ENCODE measurements at regions not wholly inside any gene's neighbourhood (a gene's known extent, or its start where the extent isn't known, plus 50 kb on each side); places are given as distances from the start of the nearest gene placed in this dataset.

GRCh38 chr1:29687601-29688244 is 451.4 kb downstream of the PTPRU start:
- TF ChIP-seq CTCF (IDR thresholded peaks at IDR 0.05): no peak
- Histone ChIP-seq H3K4me1 (ENCODE audit: control insufficient read depth in 1 of 2, insufficient read depth in 1 of 2, low read depth in 1 of 2, low read length in 1 of 2) (no peaks in the 10 kb centered on the region), H3K4me3 (ENCODE audit: low read depth in 1 of 2, low read length in 1 of 2) (no peak overlapping the region), H3K27ac (no peak overlapping the region), H3K27me3 (peaks cover 13% of the 10 kb centered on the region), H3K36me3 (no peaks in the 10 kb centered on the region), H3K9me3 (no peaks in the 10 kb centered on the region)

- no peak overlapping the region for H3K27ac ChIP-seq
- TF ChIP-seq CTCF (IDR thresholded peaks at IDR 0.05): no peak
- H3K4me1 ChIP-seq (ENCODE audit: control insufficient read depth in 1 of 2, insufficient read depth in 1 of 2, low read depth in 1 of 2, low read length in 1 of 2): no peaks in the 10 kb centered on the region
- H3K4me3 ChIP-seq (ENCODE audit: low read depth in 1 of 2, low read length in 1 of 2): no peak overlapping the region
- H3K27me3 ChIP-seq: peaks cover 13% of the 10 kb centered on the region
- no peaks in the 10 kb centered on the region for H3K36me3 ChIP-seq
- H3K9me3 ChIP-seq: no peaks in the 10 kb centered on the region
Measured at GRCh38 chr1:29687166-29687565, 450.8 kb downstream of the PTPRU start.

- Histone ChIP-seq H3K4me3 (ENCODE audit: low read depth in 1 of 2, low read length in 1 of 2) (no peak overlapping the region), H3K9me3 (no peaks in the 10 kb centered on the region), H3K4me1 (ENCODE audit: control insufficient read depth in 1 of 2, insufficient read depth in 1 of 2, low read depth in 1 of 2, low read length in 1 of 2) (no peaks in the 10 kb centered on the region), H3K36me3 (no peaks in the 10 kb centered on the region), H3K27me3 (peaks cover 13% of the 10 kb centered on the region), H3K27ac (no peak overlapping the region)
- no peak for TF ChIP-seq CTCF (IDR thresholded peaks at IDR 0.05)
Measured at GRCh38 chr1:29686012-29686930, 449.9 kb downstream of the PTPRU start.

GRCh38 chr1:29685387-29685786 is 449.1 kb downstream of the PTPRU start:
- H3K4me1 ChIP-seq (ENCODE audit: control insufficient read depth in 1 of 2, insufficient read depth in 1 of 2, low read depth in 1 of 2, low read length in 1 of 2): no peaks in the 10 kb centered on the region
- no peaks in the 10 kb centered on the region for H3K9me3 ChIP-seq
- TF ChIP-seq CTCF (IDR thresholded peaks at IDR 0.05): no peak
- H3K27ac ChIP-seq: no peak overlapping the region
- H3K4me3 ChIP-seq (ENCODE audit: low read depth in 1 of 2, low read length in 1 of 2): no peak overlapping the region
- no peaks in the 10 kb centered on the region for H3K36me3 ChIP-seq
- H3K27me3 ChIP-seq: peaks cover 13% of the 10 kb centered on the region

- Histone ChIP-seq H3K27me3 (peaks cover 13% of the 10 kb centered on the region), H3K36me3 (no peaks in the 10 kb centered on the region), H3K9me3 (no peaks in the 10 kb centered on the region), H3K4me3 (ENCODE audit: low read depth in 1 of 2, low read length in 1 of 2) (no peak overlapping the region), H3K4me1 (ENCODE audit: control insufficient read depth in 1 of 2, insufficient read depth in 1 of 2, low read depth in 1 of 2, low read length in 1 of 2) (no peaks in the 10 kb centered on the region), H3K27ac (no peak overlapping the region)
- no peak for TF ChIP-seq CTCF (IDR thresholded peaks at IDR 0.05)
Measured at GRCh38 chr1:29684141-29684540, 447.8 kb downstream of the PTPRU start.
